ENCODE measurements at regions not wholly inside any gene's neighbourhood (a gene's known extent, or its start where the extent isn't known, plus 50 kb on each side); places are given as distances from the start of the nearest gene placed in this dataset.

DNA sequence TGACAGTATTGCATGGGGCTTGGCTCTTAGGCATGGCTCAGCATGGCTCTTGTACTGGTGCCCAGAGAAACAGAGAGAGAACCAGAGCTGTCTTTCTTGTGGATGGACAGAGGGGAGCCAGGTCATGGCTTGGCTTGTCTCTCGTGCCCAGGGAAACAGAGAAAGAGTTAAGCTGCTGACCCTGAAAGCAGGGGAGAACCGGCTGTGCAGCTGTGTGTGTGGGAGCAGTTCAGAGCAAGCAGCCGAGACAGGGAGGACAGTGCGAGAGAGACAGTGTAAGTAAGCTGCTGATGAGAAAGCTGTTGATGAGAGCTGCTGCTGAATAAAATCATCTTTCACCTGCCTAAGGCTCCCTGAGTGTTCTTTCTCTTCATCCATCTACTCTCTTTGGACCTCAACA is 61.3 kb upstream of the DDHD1 start:
- TF ChIP-seq POLR2A (IDR thresholded peaks at IDR 0.05), result no peak
- no peak for TF ChIP-seq EP300 (IDR thresholded peaks at IDR 0.05)
- no peak for TF ChIP-seq CTCF (IDR thresholded peaks at IDR 0.05)

Data from ovary (tissue), 3 donors.